HepG2 (cell line): ENCODE measurements at regions not wholly inside any gene's neighbourhood (a gene's known extent, or its start where the extent isn't known, plus 50 kb on each side); places are given as distances from the start of the nearest gene placed in this dataset.

Experiments used
- CCAR2 ChIP-seq: fragments of 200-400 bp; formaldehyde crosslinking; optimal IDR thresholded peaks from 2 replicates; pipeline ENCODE3; 2018; ENCODE audit warnings: low read depth, mild to moderate bottlenecking, low read length, moderate library complexity
- FOXJ3 ChIP-seq: sonication (generic); formaldehyde crosslinking; IDR thresholded peaks from 2 replicates; pipeline ENCODE4 v1.4.0; 2020; ENCODE audit warnings: missing genetic modification reagents, mild to moderate bottlenecking, borderline replicate concordance
- MED1 ChIP-seq: sonication (generic); formaldehyde crosslinking; IDR thresholded peaks from 2 replicates; pipeline ENCODE4 v1.4.0; 2020; ENCODE audit warnings: missing genetic modification reagents
- MZF1 ChIP-seq: sonication (generic); formaldehyde crosslinking; IDR thresholded peaks from 2 replicates; pipeline ENCODE4 v1.8.1; 2023; ENCODE audit warnings: mild to moderate bottlenecking, missing genetic modification reagents, borderline replicate concordance
- RAD21 ChIP-seq: fragments of 450-650 bp; formaldehyde crosslinking; IDR thresholded peaks from 2 replicates; pipeline ENCODE4 v1.5.0; 2020; ENCODE audit warnings: mild to moderate bottlenecking
- SMAD3 ChIP-seq: sonication (generic); formaldehyde crosslinking; IDR thresholded peaks from 2 replicates; pipeline ENCODE4 v1.4.0; 2020; ENCODE audit warnings: missing genetic modification reagents
- TAF15 ChIP-seq: fragments of 200-400 bp; formaldehyde crosslinking; IDR thresholded peaks from one replicate; pipeline ENCODE4 v1.6.1; 2018; ENCODE audit warnings: mild to moderate bottlenecking, low read depth, low read length; ENCODE audit not compliant: poor library complexity, severe bottlenecking
- ZBTB20 ChIP-seq: sonication (generic); formaldehyde crosslinking; IDR thresholded peaks from 2 replicates; pipeline ENCODE4 v1.8.1; 2023; ENCODE audit warnings: missing genetic modification reagents, low read depth, mild to moderate bottlenecking, borderline replicate concordance
- ZBTB3 ChIP-seq: sonication (generic); formaldehyde crosslinking; IDR thresholded peaks from 2 replicates; pipeline ENCODE4 v1.4.0; 2020; ENCODE audit warnings: low read depth, mild to moderate bottlenecking, moderate library complexity, missing genetic modification reagents, borderline replicate concordance
- ZEB1 ChIP-seq: IDR thresholded peaks from 2 replicates; pipeline ENCODE4 v1.6.1; 2012; ENCODE audit warnings: mild to moderate bottlenecking, low read depth, inconsistent platforms; ENCODE audit not compliant: insufficient replicate concordance
- TF ChIP-seq, protein P1 (sequence below): sonication (generic); formaldehyde crosslinking; IDR thresholded peaks from 2 replicates; pipeline ENCODE4 v1.5.0; 2020; ENCODE audit warnings: mild to moderate bottlenecking, missing genetic modification reagents, moderate library complexity
- TF ChIP-seq, protein P2 (sequence below): IDR thresholded peaks from 2 replicates; pipeline ENCODE4 v1.6.1; 2016; ENCODE audit warnings: low read depth
- TF ChIP-seq, protein P3 (sequence below): IDR thresholded peaks from 2 replicates; pipeline ENCODE4 v1.6.1; 2012; ENCODE audit warnings: inconsistent platforms

DNA sequence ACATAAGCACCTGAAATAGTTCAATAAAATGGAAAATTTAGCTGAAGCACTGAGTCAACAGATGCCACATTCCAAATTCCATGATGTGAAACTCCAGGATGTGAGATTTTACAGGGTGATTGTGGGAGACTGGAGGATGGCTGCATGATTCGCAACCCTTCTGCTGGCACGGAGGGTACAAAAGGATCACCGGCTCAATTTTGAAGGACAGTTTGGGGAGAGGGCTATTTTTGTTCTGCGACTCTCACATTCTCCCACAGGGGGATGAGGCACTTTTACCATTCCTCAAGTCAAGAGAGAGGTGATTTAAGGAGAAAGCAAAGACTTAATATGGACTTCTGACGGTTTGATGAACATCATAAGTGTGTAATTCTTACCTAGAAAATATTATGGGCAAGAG is 138.1 kb upstream of the CWC22 start:
- TF ChIP-seq SMAD3 (CRISPR knock-in tag) = no peak
- TF ChIP-seq MED1 (CRISPR knock-in tag) = no peak
- no peak for TF ChIP-seq MZF1 (CRISPR knock-in tag)
- no peak for TF ChIP-seq ZBTB20
- TF ChIP-seq ZBTB3 (CRISPR knock-in tag) = no peak
- TF ChIP-seq RAD21 (CRISPR knock-in tag) = no peak
- TF ChIP-seq TAF15 = no peak
- TF ChIP-seq, protein P1, sequence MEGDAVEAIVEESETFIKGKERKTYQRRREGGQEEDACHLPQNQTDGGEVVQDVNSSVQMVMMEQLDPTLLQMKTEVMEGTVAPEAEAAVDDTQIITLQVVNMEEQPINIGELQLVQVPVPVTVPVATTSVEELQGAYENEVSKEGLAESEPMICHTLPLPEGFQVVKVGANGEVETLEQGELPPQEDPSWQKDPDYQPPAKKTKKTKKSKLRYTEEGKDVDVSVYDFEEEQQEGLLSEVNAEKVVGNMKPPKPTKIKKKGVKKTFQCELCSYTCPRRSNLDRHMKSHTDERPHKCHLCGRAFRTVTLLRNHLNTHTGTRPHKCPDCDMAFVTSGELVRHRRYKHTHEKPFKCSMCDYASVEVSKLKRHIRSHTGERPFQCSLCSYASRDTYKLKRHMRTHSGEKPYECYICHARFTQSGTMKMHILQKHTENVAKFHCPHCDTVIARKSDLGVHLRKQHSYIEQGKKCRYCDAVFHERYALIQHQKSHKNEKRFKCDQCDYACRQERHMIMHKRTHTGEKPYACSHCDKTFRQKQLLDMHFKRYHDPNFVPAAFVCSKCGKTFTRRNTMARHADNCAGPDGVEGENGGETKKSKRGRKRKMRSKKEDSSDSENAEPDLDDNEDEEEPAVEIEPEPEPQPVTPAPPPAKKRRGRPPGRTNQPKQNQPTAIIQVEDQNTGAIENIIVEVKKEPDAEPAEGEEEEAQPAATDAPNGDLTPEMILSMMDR = no peak
- TF ChIP-seq, protein P2, sequence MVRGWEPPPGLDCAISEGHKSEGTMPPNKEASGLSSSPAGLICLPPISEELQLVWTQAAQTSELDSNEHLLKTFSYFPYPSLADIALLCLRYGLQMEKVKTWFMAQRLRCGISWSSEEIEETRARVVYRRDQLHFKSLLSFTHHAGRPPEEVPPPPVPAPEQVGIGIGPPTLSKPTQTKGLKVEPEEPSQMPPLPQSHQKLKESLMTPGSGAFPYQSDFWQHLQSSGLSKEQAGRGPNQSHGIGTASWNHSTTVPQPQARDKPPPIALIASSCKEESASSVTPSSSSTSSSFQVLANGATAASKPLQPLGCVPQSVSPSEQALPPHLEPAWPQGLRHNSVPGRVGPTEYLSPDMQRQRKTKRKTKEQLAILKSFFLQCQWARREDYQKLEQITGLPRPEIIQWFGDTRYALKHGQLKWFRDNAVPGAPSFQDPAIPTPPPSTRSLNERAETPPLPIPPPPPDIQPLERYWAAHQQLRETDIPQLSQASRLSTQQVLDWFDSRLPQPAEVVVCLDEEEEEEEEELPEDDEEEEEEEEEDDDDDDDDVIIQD (CRISPR knock-in tag) = no peak
- no peak for TF ChIP-seq CCAR2
- no peak for TF ChIP-seq ZEB1
- TF ChIP-seq, protein P3, sequence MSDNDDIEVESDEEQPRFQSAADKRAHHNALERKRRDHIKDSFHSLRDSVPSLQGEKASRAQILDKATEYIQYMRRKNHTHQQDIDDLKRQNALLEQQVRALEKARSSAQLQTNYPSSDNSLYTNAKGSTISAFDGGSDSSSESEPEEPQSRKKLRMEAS = no peak
- no peak for TF ChIP-seq FOXJ3 (CRISPR knock-in tag)
